GM12878 (cell line): ENCODE measurements at regions not wholly inside any gene's neighbourhood (a gene's known extent, or its start where the extent isn't known, plus 50 kb on each side); places are given as distances from the start of the nearest gene placed in this dataset.

Experiments used
- ATAC-seq: fragments of 200-7000 bp; cut with Tn5 transposase; 3 replicates; pipeline ENCODE4 v1.9.1; 2020; ENCODE audit warnings: mild to moderate bottlenecking, moderate library complexity
- BruUV-seq: library from RNA; stranded (reverse); fragments of 400-500 nt; replicated peaks from 2 replicates; lab custom pipeline; 2021; lab: Mats Ljungman, UMichigan
- CTCF ChIA-PET: fragments of 300-600 bp; sonication (Branson Sonifier 250); formaldehyde crosslinking; extraction: SDS; loops from one replicate; lab custom pipeline; 2021; ENCODE audit warnings: inconsistent platforms; lab: Yijun Ruan, JAX
- POLR2A ChIA-PET: fragments of 350-600 bp; formaldehyde crosslinking; extraction: SDS; loops from one replicate; lab custom pipeline; 2021; ENCODE audit warnings: inconsistent platforms; lab: Charles Lee
- RAD21 ChIA-PET: fragments of 300-600 bp; sonication (Branson Sonifier 250); formaldehyde crosslinking; loops from one replicate; lab custom pipeline; 2023; ENCODE audit warnings: antibody characterized with exemption; ENCODE audit not compliant: unreplicated experiment; lab: Charles Lee
- SMC1A ChIA-PET: fragments of 300-600 bp; sonication (Branson Sonifier 250); formaldehyde crosslinking; loops from one replicate; lab custom pipeline; 2023; ENCODE audit not compliant: unreplicated experiment, uncharacterized antibody; lab: Charles Lee
- DNase-seq: peaks from one replicate; pipeline ENCODE4 v3.0.0-alpha.2; 2011; ENCODE audit warnings: low read depth, low spot score
- FAIRE-seq: peaks from 3 replicates; lab custom pipeline; 2011; peaks lifted over from hg19 to GRCh38; lab: Jason Lieb, UNC
- H2AFZ ChIP-seq: 2 replicates; pipeline ENCODE4 v1.6.0; 2011; ENCODE audit warnings: low read depth, low read length, control low read depth; ENCODE audit not compliant: control insufficient read depth
- H3K27ac ChIP-seq: 2 replicates; pipeline ENCODE4 v1.5.1; 2011; ENCODE audit warnings: control low read depth; ENCODE audit not compliant: control insufficient read depth, insufficient read depth
- H3K27me3 ChIP-seq, 2 experiments: replicated peaks in 1 of 2; 2 replicates each; pipeline versions ENCODE4 v1.6.0 to v1.6.1; 2011; ENCODE audit warnings: low read length in 1 of 2; ENCODE audit not compliant: control insufficient read depth in 2 of 2, insufficient read depth in 2 of 2
- H3K36me3 ChIP-seq, 2 experiments: 2 replicates each; pipeline ENCODE4 v1.5.1; 2011; ENCODE audit warnings: low read length in 1 of 2; ENCODE audit not compliant: control insufficient read depth in 2 of 2, insufficient read depth in 2 of 2
- H3K4me1 ChIP-seq: 2 replicates; pipeline ENCODE4 v1.6.1; 2011; ENCODE audit warnings: mild to moderate bottlenecking, low read length, moderate library complexity, mixed read lengths; ENCODE audit not compliant: control insufficient read depth, insufficient read depth
- H3K4me2 ChIP-seq: 2 replicates; pipeline ENCODE4 v1.6.0; 2011; ENCODE audit warnings: control low read depth; ENCODE audit not compliant: control insufficient read depth, insufficient read depth
- H3K4me3 ChIP-seq: fragments of 200-600 bp; sonication (generic); 2 replicates; pipeline ENCODE4 v1.5.1; 2016
- H3K79me2 ChIP-seq: 2 replicates; pipeline ENCODE4 v1.6.0; 2011; ENCODE audit warnings: low read length; ENCODE audit not compliant: control insufficient read depth, insufficient read depth
- H3K9ac ChIP-seq: 2 replicates; pipeline ENCODE4 v1.8.0; 2011; ENCODE audit warnings: low read length, control low read depth, mixed read lengths; ENCODE audit not compliant: control insufficient read depth, insufficient read depth
- H3K9me3 ChIP-seq: replicated peaks from 3 replicates; pipeline ENCODE4 v1.5.1; 2011; ENCODE audit warnings: mild to moderate bottlenecking, low read length; ENCODE audit not compliant: control insufficient read depth, insufficient read depth
- H4K20me1 ChIP-seq: 2 replicates; pipeline ENCODE4 v1.6.0; 2011; ENCODE audit not compliant: control insufficient read depth, insufficient read depth
- BMI1 ChIP-seq: fragments of 450-650 bp; IDR thresholded peaks from 2 replicates; pipeline ENCODE4 v1.6.1; 2016; ENCODE audit warnings: mild to moderate bottlenecking, moderate library complexity, borderline replicate concordance
- EED ChIP-seq: sonication (generic); IDR thresholded peaks from 2 replicates; pipeline ENCODE4 v1.6.1; 2016; ENCODE audit warnings: antibody characterized with exemption, low read depth
- FOXK2 ChIP-seq: fragments of 450-650 bp; IDR thresholded peaks from 2 replicates; pipeline ENCODE4 v1.6.1; 2017; ENCODE audit warnings: mild to moderate bottlenecking, moderate library complexity
- FOXM1 ChIP-seq: IDR thresholded peaks from 2 replicates; pipeline ENCODE4 v1.6.1; 2012; ENCODE audit warnings: low read depth, mild to moderate bottlenecking, inconsistent platforms, low read length, moderate library complexity
- HDAC6 ChIP-seq: fragments of 200-600 bp; sonication (generic); IDR thresholded peaks from one replicate; pipeline ENCODE4 v1.8.0; 2017; ENCODE audit warnings: antibody characterized with exemption; ENCODE audit not compliant: unreplicated experiment
- IKZF1 ChIP-seq: fragments of 450-650 bp; conservative IDR thresholded peaks from 2 replicates; pipeline ENCODE4 v1.6.1; 2017; ENCODE audit warnings: antibody characterized with exemption, mild to moderate bottlenecking
- NFXL1 ChIP-seq: fragments of 450-650 bp; IDR thresholded peaks from 2 replicates; pipeline ENCODE4 v1.6.1; 2017; ENCODE audit warnings: antibody characterized with exemption, mild to moderate bottlenecking, borderline replicate concordance
- NKRF ChIP-seq: fragments of 450-650 bp; conservative IDR thresholded peaks from 2 replicates; pipeline ENCODE4 v1.6.1; 2017; ENCODE audit warnings: mild to moderate bottlenecking, moderate library complexity
- PAX5 ChIP-seq: IDR thresholded peaks from 2 replicates; pipeline ENCODE4 v1.6.1; 2011; ENCODE audit warnings: low read depth, low read length, borderline replicate concordance
- SMC3 ChIP-seq: IDR thresholded peaks from 2 replicates; pipeline ENCODE4 v1.6.1; 2011; ENCODE audit warnings: low read length, improper control_type of control experiment, borderline replicate concordance
- SREBF2 ChIP-seq: IDR thresholded peaks from 2 replicates; pipeline ENCODE4 v1.6.1; 2012; ENCODE audit warnings: mild to moderate bottlenecking, low read length
- WGBS: methylation state at CpG from one replicate; pipeline ENCODE4 v1.1.6; 2016; ENCODE audit warnings: low lambda C conversion rate; ENCODE audit not compliant: insufficient replicate concordance, insufficient coverage; ENCODE audit errors: missing lambda C conversion rate; 5-methylcytosine and 5-hydroxymethylcytosine counted together
- in situ Hi-C: fragments of 300-500 bp; cut with MboI; formaldehyde crosslinking; loops from 9 replicates; pipeline ENCODE4 v1.14.3; 2018; ENCODE audit warnings: mixed read lengths
- intact Hi-C: fragments of 100-400 bp; cut with micrococcal nuclease; formaldehyde crosslinking; loops from one replicate; pipeline ENCODE4 v1.14.2; 2022; ENCODE audit not compliant: unreplicated experiment
- TF ChIP-seq, protein P1 (sequence below): fragments of 450-650 bp; IDR thresholded peaks from 2 replicates; pipeline ENCODE4 v1.6.1; 2017; ENCODE audit warnings: borderline replicate concordance
- TF ChIP-seq, protein P2 (sequence below): IDR thresholded peaks from 2 replicates; pipeline ENCODE4 v1.6.1; 2012; ENCODE audit warnings: low read depth, low read length, improper control_type of control experiment

DNA sequence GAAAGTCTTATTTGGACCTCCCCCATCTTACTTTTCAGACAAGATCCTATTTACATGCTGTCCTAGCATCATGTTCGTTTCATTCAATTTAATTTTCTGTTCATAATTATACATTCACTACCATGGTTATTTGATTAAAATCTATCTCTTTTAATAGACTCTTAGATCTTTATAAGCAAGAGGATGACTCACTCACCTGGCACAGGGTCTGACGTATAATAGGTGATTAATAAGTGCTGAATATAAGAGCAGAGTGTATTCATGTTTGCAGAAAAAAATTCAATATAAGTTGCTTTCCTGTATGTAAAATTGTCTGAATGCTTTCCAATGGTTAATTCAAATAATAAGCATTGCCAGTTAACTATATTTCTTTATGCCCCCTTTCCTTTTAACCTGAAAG lies 165.5 kb upstream of the CBLB start:
- ChIA-PET CTCF (interaction anchor here (0.6 to 2.2 kb wide), 4 partner anchors 9 to 21 kb away, joined by 3 to 7 read pairs (median 4); no protein-coding TSS in a partner anchor), POLR2A (no interaction called here), SMC1A (interaction anchor here (0.9 to 2.0 kb wide), 5 partner anchors 9 to 265 kb away, joined by 3 to 8 read pairs (median 5); no protein-coding TSS in a partner anchor), RAD21 (interaction anchor here (1.0 to 1.2 kb wide), 2 partner anchors 10 to 34 kb away, joined by 3 read pairs; no protein-coding TSS in a partner anchor)
- ATAC-seq (no peak), FAIRE-seq (no peak), DNase-seq (no peak)
- in situ Hi-C loops, result no loop called here
- Histone ChIP-seq H3K4me2 (no peak overlapping the region), H3K9me3 (no peaks in the 10 kb centered on the region), H4K20me1 (no peaks in the 10 kb centered on the region), H3K79me2 (no peaks in the 10 kb centered on the region), H3K4me1 (no peaks in the 10 kb centered on the region), H2AFZ (no peak overlapping the region), H3K27ac (no peak overlapping the region), H3K27me3 (no peaks in the 10 kb centered on the region), H3K36me3 (no peaks in the 10 kb centered on the region), H3K9ac (no peak overlapping the region), H3K4me3 (no peak overlapping the region)
- 53% methylated on average over 2 of the region's 2 CpGs for WGBS
- intact Hi-C loops, result no loop called here
- TF ChIP-seq IKZF1 (no peak), NFXL1 (no peak), NKRF (no peak), EED (no peak), SREBF2 (no peak), FOXM1 (no peak), FOXK2 (no peak)
- BruUV-seq, result no TSS peak

GRCh38 chr3:106035619-106036018 lies 166.8 kb upstream of the CBLB start:
- ChIA-PET RAD21 (no interaction called here), POLR2A (no interaction called here), SMC1A (no interaction called here), CTCF (no interaction called here)
- Histone ChIP-seq H3K27me3 (no peaks in the 10 kb centered on the region), H3K9me3 (no peaks in the 10 kb centered on the region), H3K4me3 (no peak overlapping the region), H3K4me2 (no peak overlapping the region), H4K20me1 (no peaks in the 10 kb centered on the region), H3K79me2 (no peaks in the 10 kb centered on the region), H3K27ac (no peak overlapping the region), H3K4me1 (no peaks in the 10 kb centered on the region), H3K36me3 (no peaks in the 10 kb centered on the region), H2AFZ (no peak overlapping the region), H3K9ac (no peak overlapping the region)
- FAIRE-seq (no peak), ATAC-seq (no peak), DNase-seq (no peak)
- intact Hi-C loops, result no loop called here
- in situ Hi-C loops, result no loop called here
- 47% methylated on average over 4 of the region's 4 CpGs for WGBS
- no TSS peak for BruUV-seq
- TF ChIP-seq SMC3, result no peak
- no peak for TF ChIP-seq SREBF2
- TF ChIP-seq PAX5, result no peak
- no peak for TF ChIP-seq BMI1
- TF ChIP-seq, protein P1, sequence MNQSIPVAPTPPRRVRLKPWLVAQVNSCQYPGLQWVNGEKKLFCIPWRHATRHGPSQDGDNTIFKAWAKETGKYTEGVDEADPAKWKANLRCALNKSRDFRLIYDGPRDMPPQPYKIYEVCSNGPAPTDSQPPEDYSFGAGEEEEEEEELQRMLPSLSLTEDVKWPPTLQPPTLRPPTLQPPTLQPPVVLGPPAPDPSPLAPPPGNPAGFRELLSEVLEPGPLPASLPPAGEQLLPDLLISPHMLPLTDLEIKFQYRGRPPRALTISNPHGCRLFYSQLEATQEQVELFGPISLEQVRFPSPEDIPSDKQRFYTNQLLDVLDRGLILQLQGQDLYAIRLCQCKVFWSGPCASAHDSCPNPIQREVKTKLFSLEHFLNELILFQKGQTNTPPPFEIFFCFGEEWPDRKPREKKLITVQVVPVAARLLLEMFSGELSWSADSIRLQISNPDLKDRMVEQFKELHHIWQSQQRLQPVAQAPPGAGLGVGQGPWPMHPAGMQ, result no peak
- TF ChIP-seq, protein P2, sequence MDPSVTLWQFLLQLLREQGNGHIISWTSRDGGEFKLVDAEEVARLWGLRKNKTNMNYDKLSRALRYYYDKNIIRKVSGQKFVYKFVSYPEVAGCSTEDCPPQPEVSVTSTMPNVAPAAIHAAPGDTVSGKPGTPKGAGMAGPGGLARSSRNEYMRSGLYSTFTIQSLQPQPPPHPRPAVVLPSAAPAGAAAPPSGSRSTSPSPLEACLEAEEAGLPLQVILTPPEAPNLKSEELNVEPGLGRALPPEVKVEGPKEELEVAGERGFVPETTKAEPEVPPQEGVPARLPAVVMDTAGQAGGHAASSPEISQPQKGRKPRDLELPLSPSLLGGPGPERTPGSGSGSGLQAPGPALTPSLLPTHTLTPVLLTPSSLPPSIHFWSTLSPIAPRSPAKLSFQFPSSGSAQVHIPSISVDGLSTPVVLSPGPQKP, result no peak
- no peak for TF ChIP-seq HDAC6
